ENCODE measurements at regions not wholly inside any gene's neighbourhood (a gene's known extent, or its start where the extent isn't known, plus 50 kb on each side); places are given as distances from the start of the nearest gene placed in this dataset.

DNA sequence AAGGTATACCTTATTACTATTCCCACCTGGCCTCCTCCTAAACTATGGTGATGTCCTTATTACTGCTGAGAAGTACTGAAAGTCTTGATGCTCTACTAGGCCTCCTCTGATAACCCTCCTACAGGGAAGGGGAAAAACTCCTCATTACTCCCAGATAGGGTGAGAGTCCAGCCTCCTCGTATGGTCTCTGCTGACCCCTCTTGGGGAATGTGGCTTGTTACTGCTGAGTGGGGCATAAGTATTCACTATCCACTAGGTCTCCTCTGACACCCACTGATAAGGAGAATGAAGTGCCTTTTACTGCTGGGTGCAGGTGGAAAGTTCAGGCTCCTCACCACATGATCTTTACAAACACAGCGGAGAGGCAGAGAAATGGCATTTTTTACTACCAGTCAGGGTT is 222.9 kb downstream of the CHRM2 start:
- H4K20me1 ChIP-seq (replicated peaks; ENCODE audit: insufficient read depth) = no peaks in the 10 kb centered on the region
- Mint-ChIP-seq H3K27ac (no peak overlapping the region), H3K4me3 (no peak overlapping the region), H3K27me3 (ENCODE audit: insufficient read depth, low read depth, poor library complexity) (no peaks in the 10 kb centered on the region), H3K9me3 (no peaks in the 10 kb centered on the region), H3K36me3 (ENCODE audit: low read depth) (no peaks in the 10 kb centered on the region), H3K4me1 (peaks cover 12% of the 10 kb centered on the region; the same call in 2 of the 3 replicates)
- H3K9me2 ChIP-seq (ENCODE audit: insufficient read depth) = peaks cover 5% of the 10 kb centered on the region; the same call in 1 of the 2 replicates
- H3K4me2 ChIP-seq = no peak overlapping the region
- no peaks in the 10 kb centered on the region for H3K4me1 ChIP-seq (ENCODE audit: insufficient read depth)
- ATAC-seq = peak; percentile 100
- H3K27ac ChIP-seq (ENCODE audit: low read depth) = no peak overlapping the region
- H3K36me3 ChIP-seq (ENCODE audit: insufficient read depth) = no peaks in the 10 kb centered on the region
- no peaks in the 10 kb centered on the region for H3K27me3 ChIP-seq (ENCODE audit: insufficient read depth)
- no peaks in the 10 kb centered on the region for H3K79me2 ChIP-seq (replicated peaks; ENCODE audit: insufficient read depth)
- no peak for TF ChIP-seq STAT1 (IDR thresholded peaks at IDR 0.05; ENCODE audit: unreplicated experiment)
- TF ChIP-seq, protein P1, sequence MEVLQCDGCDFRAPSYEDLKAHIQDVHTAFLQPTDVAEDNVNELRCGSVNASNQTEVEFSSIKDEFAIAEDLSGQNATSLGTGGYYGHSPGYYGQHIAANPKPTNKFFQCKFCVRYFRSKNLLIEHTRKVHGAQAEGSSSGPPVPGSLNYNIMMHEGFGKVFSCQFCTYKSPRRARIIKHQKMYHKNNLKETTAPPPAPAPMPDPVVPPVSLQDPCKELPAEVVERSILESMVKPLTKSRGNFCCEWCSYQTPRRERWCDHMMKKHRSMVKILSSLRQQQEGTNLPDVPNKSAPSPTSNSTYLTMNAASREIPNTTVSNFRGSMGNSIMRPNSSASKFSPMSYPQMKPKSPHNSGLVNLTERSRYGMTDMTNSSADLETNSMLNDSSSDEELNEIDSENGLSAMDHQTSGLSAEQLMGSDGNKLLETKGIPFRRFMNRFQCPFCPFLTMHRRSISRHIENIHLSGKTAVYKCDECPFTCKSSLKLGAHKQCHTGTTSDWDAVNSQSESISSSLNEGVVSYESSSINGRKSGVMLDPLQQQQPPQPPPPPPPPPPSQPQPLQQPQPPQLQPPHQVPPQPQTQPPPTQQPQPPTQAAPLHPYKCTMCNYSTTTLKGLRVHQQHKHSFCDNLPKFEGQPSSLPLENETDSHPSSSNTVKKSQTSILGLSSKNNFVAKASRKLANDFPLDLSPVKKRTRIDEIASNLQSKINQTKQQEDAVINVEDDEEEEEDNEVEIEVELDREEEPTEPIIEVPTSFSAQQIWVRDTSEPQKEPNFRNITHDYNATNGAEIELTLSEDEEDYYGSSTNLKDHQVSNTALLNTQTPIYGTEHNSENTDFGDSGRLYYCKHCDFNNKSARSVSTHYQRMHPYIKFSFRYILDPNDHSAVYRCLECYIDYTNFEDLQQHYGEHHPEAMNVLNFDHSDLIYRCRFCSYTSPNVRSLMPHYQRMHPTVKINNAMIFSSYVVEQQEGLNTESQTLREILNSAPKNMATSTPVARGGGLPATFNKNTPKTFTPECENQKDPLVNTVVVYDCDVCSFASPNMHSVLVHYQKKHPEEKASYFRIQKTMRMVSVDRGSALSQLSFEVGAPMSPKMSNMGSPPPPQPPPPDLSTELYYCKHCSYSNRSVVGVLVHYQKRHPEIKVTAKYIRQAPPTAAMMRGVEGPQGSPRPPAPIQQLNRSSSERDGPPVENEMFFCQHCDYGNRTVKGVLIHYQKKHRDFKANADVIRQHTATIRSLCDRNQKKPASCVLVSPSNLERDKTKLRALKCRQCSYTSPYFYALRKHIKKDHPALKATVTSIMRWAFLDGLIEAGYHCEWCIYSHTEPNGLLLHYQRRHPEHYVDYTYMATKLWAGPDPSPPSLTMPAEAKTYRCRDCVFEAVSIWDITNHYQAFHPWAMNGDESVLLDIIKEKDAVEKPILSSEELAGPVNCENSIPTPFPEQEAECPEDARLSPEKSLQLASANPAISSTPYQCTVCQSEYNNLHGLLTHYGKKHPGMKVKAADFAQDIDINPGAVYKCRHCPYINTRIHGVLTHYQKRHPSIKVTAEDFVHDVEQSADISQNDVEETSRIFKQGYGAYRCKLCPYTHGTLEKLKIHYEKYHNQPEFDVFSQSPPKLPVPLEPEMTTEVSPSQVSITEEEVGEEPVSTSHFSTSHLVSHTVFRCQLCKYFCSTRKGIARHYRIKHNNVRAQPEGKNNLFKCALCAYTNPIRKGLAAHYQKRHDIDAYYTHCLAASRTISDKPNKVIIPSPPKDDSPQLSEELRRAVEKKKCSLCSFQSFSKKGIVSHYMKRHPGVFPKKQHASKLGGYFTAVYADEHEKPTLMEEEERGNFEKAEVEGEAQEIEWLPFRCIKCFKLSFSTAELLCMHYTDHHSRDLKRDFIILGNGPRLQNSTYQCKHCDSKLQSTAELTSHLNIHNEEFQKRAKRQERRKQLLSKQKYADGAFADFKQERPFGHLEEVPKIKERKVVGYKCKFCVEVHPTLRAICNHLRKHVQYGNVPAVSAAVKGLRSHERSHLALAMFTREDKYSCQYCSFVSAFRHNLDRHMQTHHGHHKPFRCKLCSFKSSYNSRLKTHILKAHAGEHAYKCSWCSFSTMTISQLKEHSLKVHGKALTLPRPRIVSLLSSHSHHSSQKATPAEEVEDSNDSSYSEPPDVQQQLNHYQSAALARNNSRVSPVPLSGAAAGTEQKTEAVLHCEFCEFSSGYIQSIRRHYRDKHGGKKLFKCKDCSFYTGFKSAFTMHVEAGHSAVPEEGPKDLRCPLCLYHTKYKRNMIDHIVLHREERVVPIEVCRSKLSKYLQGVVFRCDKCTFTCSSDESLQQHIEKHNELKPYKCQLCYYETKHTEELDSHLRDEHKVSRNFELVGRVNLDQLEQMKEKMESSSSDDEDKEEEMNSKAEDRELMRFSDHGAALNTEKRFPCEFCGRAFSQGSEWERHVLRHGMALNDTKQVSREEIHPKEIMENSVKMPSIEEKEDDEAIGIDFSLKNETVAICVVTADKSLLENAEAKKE (CRISPR knock-in tag; IDR thresholded peaks at IDR 0.05) = 0 out of 2 replicates have a peak, but pooled peaks have one; percentile 12
- TF ChIP-seq NANOG (IDR thresholded peaks at IDR 0.05; ENCODE audit: borderline replicate concordance) = no peak
- TF ChIP-seq, protein P2, sequence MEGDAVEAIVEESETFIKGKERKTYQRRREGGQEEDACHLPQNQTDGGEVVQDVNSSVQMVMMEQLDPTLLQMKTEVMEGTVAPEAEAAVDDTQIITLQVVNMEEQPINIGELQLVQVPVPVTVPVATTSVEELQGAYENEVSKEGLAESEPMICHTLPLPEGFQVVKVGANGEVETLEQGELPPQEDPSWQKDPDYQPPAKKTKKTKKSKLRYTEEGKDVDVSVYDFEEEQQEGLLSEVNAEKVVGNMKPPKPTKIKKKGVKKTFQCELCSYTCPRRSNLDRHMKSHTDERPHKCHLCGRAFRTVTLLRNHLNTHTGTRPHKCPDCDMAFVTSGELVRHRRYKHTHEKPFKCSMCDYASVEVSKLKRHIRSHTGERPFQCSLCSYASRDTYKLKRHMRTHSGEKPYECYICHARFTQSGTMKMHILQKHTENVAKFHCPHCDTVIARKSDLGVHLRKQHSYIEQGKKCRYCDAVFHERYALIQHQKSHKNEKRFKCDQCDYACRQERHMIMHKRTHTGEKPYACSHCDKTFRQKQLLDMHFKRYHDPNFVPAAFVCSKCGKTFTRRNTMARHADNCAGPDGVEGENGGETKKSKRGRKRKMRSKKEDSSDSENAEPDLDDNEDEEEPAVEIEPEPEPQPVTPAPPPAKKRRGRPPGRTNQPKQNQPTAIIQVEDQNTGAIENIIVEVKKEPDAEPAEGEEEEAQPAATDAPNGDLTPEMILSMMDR (conservative IDR thresholded peaks at IDR 0.05; ENCODE audit: low read depth in 2 of 2) = peak; percentile 62 to 92
- TF ChIP-seq, protein P3, sequence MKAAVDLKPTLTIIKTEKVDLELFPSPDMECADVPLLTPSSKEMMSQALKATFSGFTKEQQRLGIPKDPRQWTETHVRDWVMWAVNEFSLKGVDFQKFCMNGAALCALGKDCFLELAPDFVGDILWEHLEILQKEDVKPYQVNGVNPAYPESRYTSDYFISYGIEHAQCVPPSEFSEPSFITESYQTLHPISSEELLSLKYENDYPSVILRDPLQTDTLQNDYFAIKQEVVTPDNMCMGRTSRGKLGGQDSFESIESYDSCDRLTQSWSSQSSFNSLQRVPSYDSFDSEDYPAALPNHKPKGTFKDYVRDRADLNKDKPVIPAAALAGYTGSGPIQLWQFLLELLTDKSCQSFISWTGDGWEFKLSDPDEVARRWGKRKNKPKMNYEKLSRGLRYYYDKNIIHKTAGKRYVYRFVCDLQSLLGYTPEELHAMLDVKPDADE (IDR thresholded peaks at IDR 0.05) = no peak
- TF ChIP-seq ZNF114 (CRISPR knock-in tag; IDR thresholded peaks at IDR 0.05) = no peak
- H3F3A ChIP-seq (replicated peaks; ENCODE audit: low read depth) = no peaks in the 10 kb centered on the region
- H2AFZ ChIP-seq = no peak overlapping the region
- no peak overlapping the region for H3K4me3 ChIP-seq
- peak; percentile 72 for DNase-seq (ENCODE audit: low spot score)
